ENCODE measurements at regions not wholly inside any gene's neighbourhood (a gene's known extent, or its start where the extent isn't known, plus 50 kb on each side); places are given as distances from the start of the nearest gene placed in this dataset.

DNA sequence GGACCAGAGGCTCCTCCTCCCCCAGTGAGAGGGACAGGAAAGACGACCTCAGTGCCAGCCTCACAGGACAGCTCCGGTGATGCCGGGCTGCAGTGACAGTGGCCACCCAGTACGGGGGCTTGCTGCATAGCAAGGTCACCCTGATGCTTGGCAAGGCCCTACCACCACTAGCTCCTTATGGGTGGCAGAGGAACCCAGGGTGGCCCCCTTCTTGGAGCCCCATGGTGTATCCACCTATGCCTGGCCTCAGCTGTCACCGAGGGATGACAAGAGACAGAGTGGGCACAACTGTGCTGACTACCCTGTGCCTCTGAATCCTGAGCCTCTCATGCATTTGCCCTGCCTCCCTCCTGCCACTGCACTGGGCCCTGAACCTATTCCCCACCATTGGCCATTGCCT lies 809.2 kb downstream of the TBC1D22A start:
- Histone ChIP-seq H3K36me3 (no peaks in the 10 kb centered on the region), H3K4me3 (no peak overlapping the region), H3K27ac (no peak overlapping the region), H3K4me1 (no peaks in the 10 kb centered on the region), H3K27me3 (peaks cover 0 to 8% (median 0%) of the 10 kb centered on the region in 9 donors), H3K9me3 (no peaks in the 10 kb centered on the region)
- TF ChIP-seq, protein P1, sequence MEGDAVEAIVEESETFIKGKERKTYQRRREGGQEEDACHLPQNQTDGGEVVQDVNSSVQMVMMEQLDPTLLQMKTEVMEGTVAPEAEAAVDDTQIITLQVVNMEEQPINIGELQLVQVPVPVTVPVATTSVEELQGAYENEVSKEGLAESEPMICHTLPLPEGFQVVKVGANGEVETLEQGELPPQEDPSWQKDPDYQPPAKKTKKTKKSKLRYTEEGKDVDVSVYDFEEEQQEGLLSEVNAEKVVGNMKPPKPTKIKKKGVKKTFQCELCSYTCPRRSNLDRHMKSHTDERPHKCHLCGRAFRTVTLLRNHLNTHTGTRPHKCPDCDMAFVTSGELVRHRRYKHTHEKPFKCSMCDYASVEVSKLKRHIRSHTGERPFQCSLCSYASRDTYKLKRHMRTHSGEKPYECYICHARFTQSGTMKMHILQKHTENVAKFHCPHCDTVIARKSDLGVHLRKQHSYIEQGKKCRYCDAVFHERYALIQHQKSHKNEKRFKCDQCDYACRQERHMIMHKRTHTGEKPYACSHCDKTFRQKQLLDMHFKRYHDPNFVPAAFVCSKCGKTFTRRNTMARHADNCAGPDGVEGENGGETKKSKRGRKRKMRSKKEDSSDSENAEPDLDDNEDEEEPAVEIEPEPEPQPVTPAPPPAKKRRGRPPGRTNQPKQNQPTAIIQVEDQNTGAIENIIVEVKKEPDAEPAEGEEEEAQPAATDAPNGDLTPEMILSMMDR (IDR thresholded peaks at IDR 0.05), result no peak
- TF ChIP-seq POLR2A (IDR thresholded peaks at IDR 0.05), result no peak
- 84 to 87% (median 86%) methylated on average over 5 of the region's 5 CpGs for WGBS, 4 donors
- intact Hi-C loops (cut with DNase I), result no loop called here
- DNase-seq (peak in 1 of 5 donors; percentile 7), ATAC-seq (peak in 1 of 4 donors; percentile 34)

DNA sequence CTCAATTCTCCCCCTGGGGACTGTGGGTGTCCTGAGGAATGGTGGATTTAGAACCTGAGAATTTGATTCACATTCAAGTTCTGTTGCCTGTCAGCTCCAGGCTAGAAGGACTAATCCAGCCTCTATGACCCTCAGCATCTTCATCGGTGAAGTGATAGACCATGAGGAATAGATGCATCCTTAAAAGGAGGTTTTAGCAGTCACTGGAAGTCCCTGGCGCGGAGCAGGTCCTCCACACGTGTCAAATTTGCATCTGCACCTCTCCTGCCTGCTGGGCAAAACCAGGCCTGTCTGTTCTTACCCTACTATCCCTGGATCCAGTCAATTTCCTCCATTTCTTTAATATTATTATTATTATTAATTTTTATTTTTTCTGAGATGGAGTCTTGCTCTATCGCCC lies 808.4 kb downstream of the TBC1D22A start:
- TF ChIP-seq, protein P1 (IDR thresholded peaks at IDR 0.05), result no peak
- no peak for TF ChIP-seq POLR2A (IDR thresholded peaks at IDR 0.05)
- H3K4me3 ChIP-seq, result no peak overlapping the region
- H3K9me3 ChIP-seq, result no peaks in the 10 kb centered on the region
- no peaks in the 10 kb centered on the region for H3K4me1 ChIP-seq
- DNase-seq (peak in 1 of 5 donors; percentile 2), ATAC-seq (no peak)
- H3K36me3 ChIP-seq, result no peaks in the 10 kb centered on the region
- no peak overlapping the region for H3K27ac ChIP-seq
- 77 to 85% (median 85%) methylated on average over 5 of the region's 5 CpGs for WGBS, 4 donors
- intact Hi-C loops (cut with DNase I), result no loop called here
- peaks cover 0 to 6% (median 0%) of the 10 kb centered on the region in 9 donors for H3K27me3 ChIP-seq

DNA sequence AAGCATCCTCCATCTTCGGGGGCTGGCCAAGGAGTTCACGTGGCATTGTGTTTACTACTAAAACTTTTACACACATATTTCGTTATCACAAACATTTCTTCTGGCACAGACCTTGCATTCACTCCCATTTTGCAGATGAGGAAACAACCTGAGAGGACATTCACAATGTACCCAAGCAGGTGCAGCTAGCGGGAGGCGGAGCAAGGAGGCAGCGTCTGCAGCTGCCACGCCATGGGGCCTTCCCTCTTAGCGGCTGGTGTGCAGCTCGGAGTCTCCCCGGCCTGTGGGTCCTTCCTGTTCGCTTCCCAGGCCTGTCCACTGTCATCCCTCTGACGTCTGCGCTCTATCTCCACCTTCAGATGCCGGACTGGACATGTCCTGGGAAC lies 807.8 kb downstream of the TBC1D22A start:
- intact Hi-C loops (cut with DNase I), result no loop called here
- H3K9me3 ChIP-seq, result no peaks in the 10 kb centered on the region
- peaks cover 0 to 6% (median 0%) of the 10 kb centered on the region in 9 donors for H3K27me3 ChIP-seq
- H3K4me3 ChIP-seq, result no peak overlapping the region
- H3K27ac ChIP-seq, result no peak overlapping the region
- no peaks in the 10 kb centered on the region for H3K4me1 ChIP-seq
- WGBS, 4 donors, result 76 to 82% (median 77%) methylated on average over 14 of the region's 14 CpGs
- DNase-seq (peak in 1 of 5 donors; percentile 6), ATAC-seq (no peak)
- no peaks in the 10 kb centered on the region for H3K36me3 ChIP-seq
- TF ChIP-seq POLR2A (IDR thresholded peaks at IDR 0.05), result no peak
- TF ChIP-seq, protein P1 (IDR thresholded peaks at IDR 0.05), result no peak

DNA sequence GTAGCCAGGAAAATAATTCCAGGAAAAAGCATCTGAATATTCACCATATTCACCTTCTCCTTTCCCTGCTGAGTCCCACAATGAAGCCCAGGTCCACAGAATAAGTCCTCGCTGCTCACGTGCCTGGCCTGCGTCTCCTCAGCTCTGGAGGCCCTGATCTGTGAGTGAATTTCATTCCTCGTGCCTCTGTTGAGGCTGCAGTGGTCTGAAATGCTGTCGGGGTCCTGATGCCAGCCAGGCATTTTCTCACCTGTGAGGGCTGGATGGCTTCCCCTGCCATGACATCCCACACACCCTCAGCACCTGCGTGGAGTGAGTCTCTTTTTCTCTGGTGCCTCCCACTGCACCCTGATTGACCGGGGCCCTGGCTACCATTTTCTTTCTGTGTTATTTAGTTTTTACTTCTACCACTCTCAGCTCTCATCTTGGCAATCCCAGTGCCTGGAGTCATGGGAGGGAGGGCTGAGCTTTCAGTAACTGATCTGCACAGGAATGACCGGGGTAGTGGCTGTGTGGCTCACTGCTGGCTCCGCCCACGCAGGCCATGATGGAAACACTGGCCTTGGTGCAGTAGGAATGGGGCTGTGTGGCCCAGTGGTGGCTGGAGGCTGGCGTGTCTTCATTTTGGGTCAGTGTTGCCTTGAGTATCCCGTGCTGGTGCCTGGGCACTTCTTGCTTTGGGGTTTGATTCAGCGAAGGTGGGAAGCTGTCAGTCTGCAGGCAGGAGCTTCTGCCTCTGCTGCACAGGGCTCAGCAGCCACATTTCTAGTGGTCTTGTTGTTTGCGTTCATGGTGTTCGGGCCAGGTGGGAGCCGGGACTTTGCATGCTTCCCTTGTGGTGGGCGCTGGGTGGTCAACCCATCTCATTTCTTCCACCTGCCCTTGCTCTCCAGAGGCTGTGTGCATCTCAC lies 807.2 kb downstream of the TBC1D22A start:
- WGBS, 4 donors, result 81 to 85% (median 83%) methylated on average over 16 to 17 of the region's 17 CpGs
- no peaks in the 10 kb centered on the region for H3K36me3 ChIP-seq
- no peak overlapping the region for H3K4me3 ChIP-seq
- intact Hi-C loops (cut with DNase I), result no loop called here
- TF ChIP-seq, protein P1 (IDR thresholded peaks at IDR 0.05), result no peak
- no peak for TF ChIP-seq POLR2A (IDR thresholded peaks at IDR 0.05)
- H3K9me3 ChIP-seq, result no peaks in the 10 kb centered on the region
- H3K4me1 ChIP-seq, result no peaks in the 10 kb centered on the region
- DNase-seq (peak in 1 of 5 donors; percentile 11), ATAC-seq (no peak)
- peaks cover 0 to 4% (median 0%) of the 10 kb centered on the region in 9 donors for H3K27me3 ChIP-seq
- H3K27ac ChIP-seq, result no peak overlapping the region

Measured in heart left ventricle (tissue), 16 donors.